AG10803 (cell line): ENCODE measurements at regions not wholly inside any gene's neighbourhood (a gene's known extent, or its start where the extent isn't known, plus 50 kb on each side); places are given as distances from the start of the nearest gene placed in this dataset.

Experiments
- DNase-seq: peaks from one replicate; pipeline ENCODE4 v3.0.0; 2010; ENCODE audit warnings: low read depth
- H3K4me3 ChIP-seq: 2 replicates; pipeline ENCODE4 v1.5.1; 2011; ENCODE audit warnings: mild to moderate bottlenecking, low read length, control low read depth
- CTCF ChIP-seq: conservative IDR thresholded peaks from 2 replicates; pipeline ENCODE4 v1.5.1; 2011; ENCODE audit warnings: mild to moderate bottlenecking, low read length, control low read depth, inconsistent platforms

- TF ChIP-seq CTCF, result no peak
- DNase-seq, result no peak
- no peak overlapping the region for H3K4me3 ChIP-seq
Measured at GRCh38 chr5:166369346-166369745, 1922.1 kb upstream of the WWC1 start.

DNA sequence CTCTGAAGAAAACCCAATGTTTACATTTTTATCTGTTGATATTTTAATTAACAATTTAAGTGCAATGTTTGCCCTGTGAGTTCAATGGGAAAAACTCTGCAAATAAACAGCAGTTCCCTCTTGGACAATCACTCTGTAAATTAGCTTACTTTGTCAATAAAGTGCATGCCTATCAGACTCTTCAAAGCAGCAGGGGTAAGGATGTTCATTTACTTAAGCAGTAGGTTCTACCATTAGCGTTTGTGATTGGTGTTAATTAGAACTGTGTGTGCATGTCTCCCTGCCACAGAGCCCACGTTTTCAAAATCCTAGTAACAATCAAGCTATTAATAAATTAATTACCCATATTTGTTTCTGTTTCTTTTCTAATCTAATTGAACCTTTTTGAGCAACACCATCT is 1921.6 kb upstream of the WWC1 start:
- no peak overlapping the region for H3K4me3 ChIP-seq
- no peak for TF ChIP-seq CTCF
- no peak for DNase-seq

DNA sequence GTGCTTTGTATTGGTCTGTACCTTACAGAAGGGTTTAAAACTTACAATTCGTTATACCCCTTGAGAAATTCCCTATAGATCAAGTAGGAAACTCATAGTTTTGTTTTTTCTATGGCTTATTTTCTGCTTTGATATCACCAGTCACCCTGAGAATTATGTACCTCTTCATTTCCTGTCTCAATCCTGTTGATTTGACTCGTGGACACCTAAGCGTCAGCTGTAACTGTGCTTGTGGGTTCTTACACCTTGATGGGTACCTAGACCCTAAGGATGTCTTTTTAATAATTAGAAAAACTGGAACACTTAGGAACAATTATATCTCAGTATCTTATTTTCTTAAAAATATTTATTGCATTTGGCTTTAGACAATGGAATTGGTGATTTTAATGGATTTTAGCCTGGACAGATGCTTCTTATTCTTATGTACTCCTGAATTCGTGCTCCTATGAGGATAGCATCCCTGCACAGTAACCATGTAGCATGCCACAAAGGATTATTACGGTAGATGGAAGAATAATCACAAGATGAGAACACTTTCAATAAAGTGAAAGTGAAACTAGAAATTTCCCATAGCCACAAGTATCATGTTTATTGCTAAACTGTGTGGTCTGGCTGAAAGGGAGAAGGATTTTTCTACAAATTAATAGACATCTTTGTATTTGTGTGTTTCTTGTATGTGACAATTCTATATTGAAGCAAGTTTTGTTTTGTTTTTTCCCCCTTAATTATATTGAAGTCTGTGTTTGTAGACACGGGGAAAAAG is 1920.3 kb upstream of the WWC1 start:
- no peak for DNase-seq
- H3K4me3 ChIP-seq, result peak overlapping the region; percentile 30
- no peak for TF ChIP-seq CTCF

- DNase-seq, result no peak
- no peak for TF ChIP-seq CTCF
- H3K4me3 ChIP-seq, result no peak overlapping the region
Measured at GRCh38 chr5:166373817-166374216, 1917.6 kb upstream of the WWC1 start.

GRCh38 chr5:166377756-166378155 is 1913.7 kb upstream of the WWC1 start:
- H3K4me3 ChIP-seq, result no peak overlapping the region
- DNase-seq, result no peak
- no peak for TF ChIP-seq CTCF

- H3K4me3 ChIP-seq, result no peak overlapping the region
- no peak for TF ChIP-seq CTCF
- no peak for DNase-seq
Measured at GRCh38 chr5:166379517-166379916, 1911.9 kb upstream of the WWC1 start.

DNA sequence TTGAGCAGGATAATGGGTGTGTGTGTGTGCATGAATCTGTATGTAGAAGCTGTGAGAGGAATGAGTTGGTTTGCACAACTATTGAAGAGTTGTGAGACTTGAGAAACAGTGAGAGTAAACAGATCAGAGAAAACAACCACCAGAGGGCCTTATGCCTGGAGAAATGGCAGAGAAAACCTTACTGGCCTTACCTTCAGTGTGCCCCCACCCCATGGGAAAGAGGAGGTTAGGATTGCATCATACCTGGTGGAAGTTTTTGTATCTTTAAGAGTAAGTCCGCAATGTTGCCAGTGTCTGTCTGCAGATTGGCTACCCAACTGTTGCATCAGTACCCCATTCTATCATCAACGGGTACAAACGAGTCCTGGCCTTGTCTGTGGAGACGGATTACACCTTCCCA is 1909.4 kb upstream of the WWC1 start:
- TF ChIP-seq CTCF, result no peak
- DNase-seq, result no peak
- no peak overlapping the region for H3K4me3 ChIP-seq
